Fibroblast of skin of scalp (primary cell): ENCODE measurements at regions not wholly inside any gene's neighbourhood (a gene's known extent, or its start where the extent isn't known, plus 50 kb on each side); places are given as distances from the start of the nearest gene placed in this dataset.

Experiments used
- DNase-seq: peaks from one replicate; pipeline ENCODE4 v3.0.0-alpha.2; 2013

GRCh38 chr18:47593744-47594472, 336.6 kb downstream of the SMAD2 start:
- no peak for DNase-seq

DNA sequence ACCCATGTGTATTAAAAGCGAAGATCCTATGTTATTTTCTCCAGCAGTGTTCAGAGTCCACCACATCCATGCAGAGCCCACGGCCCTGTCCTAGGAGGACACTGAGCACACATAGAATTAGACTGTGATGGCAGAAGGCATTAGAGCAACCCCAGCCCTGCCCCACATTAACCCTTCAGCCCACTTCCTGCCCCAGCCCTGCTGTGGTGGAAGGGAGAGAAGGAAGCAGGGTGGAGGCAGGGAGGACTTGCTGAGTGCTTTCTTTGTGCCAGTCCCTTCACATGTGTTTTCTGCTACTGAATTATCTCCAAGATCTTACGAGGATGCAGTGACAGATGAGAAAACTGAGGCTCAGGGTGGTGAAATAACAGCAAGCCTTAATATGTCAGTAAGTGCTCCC, 339.0 kb downstream of the SMAD2 start:
- no peak for DNase-seq

- no peak for DNase-seq
Measured at GRCh38 chr18:47587587-47587986, 336.1 kb upstream of the SKOR2 start.

DNA sequence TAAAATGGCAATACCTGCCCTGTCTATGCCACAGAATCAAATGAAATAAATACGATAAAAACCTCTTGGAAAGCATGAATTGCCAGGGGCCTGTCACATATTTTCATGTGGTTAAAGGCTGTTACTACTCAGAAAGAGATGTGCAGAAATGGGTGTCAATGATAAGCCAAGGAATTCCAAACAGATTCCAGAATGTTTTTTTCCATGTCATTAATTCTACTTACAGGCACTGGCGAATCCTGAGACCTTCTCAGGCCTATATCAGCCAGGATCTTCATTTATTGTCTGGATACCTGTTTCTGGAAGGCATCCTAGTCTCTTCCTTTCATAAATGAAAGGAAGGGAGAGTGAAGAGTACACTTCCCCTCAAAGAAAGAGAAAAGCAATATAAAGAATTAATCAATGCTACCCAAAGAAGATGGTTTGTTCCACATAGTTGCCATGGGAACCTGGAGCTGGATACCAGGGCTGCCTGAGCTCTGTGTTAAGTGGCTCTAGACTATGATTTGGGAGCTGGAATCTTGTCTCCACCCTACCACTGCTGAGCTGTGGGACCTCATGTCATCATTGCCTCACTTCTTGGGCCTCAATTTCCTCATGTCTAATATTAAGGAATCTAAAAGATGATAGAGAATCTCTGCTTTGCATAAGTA, 335.1 kb upstream of the SKOR2 start:
- DNase-seq, result no peak

DNA sequence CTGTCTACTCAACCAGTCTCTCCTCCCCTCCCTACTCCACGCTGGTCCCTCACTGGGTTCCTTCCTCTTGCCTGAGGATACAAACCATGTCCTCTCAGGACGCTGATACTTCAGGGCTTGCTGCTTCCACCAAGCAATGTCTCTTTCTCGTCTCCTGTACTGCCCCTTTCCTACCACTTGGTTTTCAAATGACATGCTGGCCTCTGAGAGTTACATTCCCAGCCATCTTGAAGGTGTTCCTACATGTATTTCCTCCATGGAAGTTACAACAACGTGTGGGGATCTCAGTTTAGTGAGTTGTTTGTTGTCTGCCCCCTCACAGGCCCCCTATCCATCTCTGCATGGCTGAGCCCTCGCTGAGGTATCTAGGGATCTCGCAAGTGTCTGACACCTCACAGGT, 334.5 kb upstream of the SKOR2 start:
- no peak for DNase-seq

DNA sequence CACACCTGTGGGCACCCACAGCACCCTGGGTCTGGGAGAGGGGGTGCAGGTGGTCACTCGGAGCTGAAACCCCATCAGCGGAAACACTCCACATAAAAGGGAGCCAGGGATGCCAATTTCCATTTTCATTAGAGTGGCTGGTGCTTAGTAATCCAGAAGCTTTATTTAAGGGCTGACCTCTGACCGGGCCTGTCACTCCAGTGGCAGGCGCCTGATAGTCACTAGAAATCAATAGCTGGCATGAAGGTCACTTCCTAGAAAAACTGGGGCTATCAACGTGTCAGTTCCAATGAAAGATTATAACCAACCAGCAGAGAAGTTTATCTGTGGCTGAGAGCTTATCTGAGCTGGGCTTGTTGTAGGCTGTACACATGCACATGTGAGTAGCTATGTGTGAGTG, 333.7 kb upstream of the SKOR2 start:
- DNase-seq, result no peak

- no peak for DNase-seq
Measured at GRCh38 chr18:47582093-47582492, 330.6 kb upstream of the SKOR2 start.

GRCh38 chr18:47577520-47577919, 326.1 kb upstream of the SKOR2 start:
- no peak for DNase-seq

- no peak for DNase-seq
Measured at GRCh38 chr18:47574966-47575365, 323.5 kb upstream of the SKOR2 start.

GRCh38 chr18:47571957-47572356, 320.5 kb upstream of the SKOR2 start:
- DNase-seq, result no peak

- DNase-seq, result no peak
Measured at GRCh38 chr18:47566809-47567208, 315.3 kb upstream of the SKOR2 start.

DNA sequence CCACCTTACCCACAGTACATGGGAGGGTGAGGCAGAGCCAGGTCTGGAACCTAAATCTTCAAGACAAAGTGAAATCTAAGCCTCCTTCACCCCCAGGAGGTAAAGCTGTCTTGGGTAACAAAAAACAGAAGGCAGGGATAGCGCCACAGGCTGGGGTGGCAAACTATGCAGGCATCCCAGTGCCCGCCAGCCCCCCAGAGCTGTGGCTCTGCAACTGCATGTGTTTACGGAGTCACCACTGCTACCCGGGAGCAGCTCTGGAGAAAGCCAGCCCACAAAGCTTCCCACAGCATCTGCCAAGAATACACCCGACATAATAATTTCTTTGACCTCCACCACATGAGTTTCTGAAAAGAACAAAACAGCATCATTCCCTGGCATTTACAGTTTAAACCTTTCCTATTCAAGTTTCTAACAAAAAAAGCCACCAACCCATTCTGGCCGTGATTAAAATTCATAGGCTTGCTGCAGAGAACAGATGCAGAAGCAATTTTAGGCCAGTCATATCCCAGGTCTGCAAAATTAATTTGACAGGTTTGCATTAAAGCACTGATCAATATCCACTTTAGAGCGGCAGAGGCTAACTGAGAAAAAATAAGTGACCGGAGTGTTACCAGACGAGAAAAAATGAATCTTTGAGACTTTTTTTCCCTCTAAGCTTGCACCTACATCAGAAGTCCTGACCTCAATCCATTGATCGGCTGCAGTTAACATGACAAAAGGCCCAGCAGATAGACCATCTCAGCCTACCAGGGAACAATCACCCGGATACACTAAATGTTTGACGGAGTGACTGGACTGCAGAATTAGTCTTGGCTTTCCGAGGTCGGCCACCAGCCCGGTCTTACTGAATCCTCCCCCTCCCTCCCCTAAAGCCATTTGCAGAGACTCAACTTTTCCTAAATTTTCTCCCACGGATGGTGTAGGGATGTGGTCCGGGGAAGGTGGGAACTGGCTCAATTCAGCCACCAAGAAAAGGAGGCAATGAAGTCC, 309.6 kb upstream of the SKOR2 start:
- DNase-seq, result no peak

DNA sequence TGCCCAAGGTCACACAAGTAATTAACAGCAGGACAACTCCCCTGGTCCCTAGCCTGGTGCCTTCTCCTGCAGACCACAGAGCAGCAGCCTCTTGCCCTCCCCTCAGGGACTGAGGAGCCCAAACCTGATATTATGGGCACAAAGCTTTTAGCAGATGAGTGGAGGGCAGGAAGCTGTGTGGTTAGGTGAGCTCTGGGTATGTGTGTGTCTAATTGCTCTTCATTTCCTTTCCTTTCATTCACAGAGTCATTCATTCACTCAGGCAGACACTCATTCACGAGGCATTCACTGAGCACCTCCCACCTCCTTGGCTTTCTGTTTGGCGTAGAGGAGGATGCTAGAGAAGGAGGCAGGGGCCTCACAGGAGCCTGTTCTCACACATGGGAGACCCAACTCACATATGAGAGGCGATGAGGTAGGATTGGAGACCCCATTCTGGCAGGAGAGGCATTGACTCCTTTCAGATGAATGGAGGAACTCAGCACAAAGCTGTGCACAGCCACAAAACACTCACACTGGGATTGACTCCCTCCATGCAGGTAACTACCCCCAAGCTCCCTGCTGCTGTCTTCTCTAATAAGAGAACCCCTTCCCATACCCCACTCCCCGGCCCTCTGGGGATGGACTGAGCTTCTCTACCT, 306.8 kb upstream of the SKOR2 start:
- DNase-seq, result no peak

DNA sequence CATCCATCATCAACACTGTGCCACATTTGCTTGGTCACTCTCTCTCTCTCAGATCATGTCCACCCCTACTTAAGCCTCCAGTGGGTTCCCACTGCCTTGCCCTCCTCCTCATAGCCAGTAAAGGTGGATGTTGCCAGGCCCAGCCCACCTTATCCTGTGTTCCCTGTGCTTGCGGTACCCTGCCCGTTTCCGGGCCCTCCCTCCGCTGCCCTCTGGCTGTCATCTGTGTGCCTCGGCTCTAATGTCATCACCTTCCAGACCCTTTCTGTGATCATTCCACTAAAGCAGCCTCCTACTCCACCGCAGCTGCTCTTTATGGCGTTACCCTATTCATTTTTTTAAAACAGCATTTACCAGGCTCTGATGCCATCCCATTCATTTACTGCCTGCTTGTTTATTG, 305.7 kb upstream of the SKOR2 start:
- no peak for DNase-seq

DNA sequence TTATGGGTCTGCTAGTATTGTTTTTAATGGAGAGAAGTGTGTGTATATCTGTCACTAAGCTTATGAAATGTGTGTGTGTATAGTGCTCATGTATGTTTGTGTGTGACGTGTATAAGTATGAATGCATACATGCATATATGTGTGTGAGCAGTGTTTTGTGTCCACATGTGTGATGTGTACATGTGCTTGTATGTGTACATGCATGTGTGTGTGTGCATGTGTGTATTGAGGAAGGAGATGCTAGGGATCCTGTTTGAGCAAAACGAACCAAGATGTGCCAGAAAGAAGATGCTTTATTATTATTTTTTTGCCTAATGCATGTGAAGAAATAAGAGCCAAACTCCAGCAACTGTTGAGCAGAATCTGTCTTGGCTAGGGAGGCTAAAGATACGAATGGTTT, 301.3 kb upstream of the SKOR2 start:
- DNase-seq, result no peak

- no peak for DNase-seq
Measured at GRCh38 chr18:47550611-47551010, 299.2 kb upstream of the SKOR2 start.

GRCh38 chr18:47549021-47549540, 297.6 kb upstream of the SKOR2 start:
- DNase-seq, result no peak

DNA sequence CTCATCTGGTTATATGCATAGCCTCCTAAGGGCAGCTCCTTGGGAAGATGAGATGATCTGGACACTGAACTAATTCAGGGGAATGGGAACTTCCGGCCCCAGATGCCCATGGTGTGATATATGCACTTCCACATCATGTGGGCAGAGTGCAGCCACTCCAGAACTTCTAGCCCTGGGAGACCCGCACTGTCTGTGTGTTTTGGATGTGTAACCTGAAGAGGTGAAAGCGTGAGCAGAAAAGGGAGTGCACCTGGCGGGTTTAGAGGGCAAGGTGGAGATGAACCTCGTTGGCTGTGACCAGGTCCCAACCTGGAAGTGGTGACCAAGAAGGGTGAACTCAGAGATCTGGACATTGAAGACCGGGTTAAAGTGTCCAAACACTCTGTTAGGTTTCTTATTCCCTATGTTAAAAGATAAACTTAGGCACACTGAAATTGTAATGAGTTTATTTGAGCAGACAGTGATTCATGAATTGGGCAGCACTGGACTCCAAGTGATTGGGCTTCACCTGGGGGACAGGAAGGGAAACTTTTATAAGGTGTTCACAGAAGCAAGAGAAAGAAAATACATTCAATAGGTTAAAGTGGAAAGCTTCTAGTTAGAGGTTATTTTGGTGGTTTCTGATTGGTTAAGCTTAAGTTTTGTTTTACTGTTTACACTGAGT, 296.2 kb upstream of the SKOR2 start:
- no peak for DNase-seq

GRCh38 chr18:47545613-47546012, 294.2 kb upstream of the SKOR2 start:
- DNase-seq, result no peak

- no peak for DNase-seq
Measured at GRCh38 chr18:47543080-47543479, 291.6 kb upstream of the SKOR2 start.

- DNase-seq, result no peak
Measured at GRCh38 chr18:47542551-47542950, 291.1 kb upstream of the SKOR2 start.

- DNase-seq, result no peak
Measured at GRCh38 chr18:47531717-47532116, 280.3 kb upstream of the SKOR2 start.
